ENCODE measurements at regions not wholly inside any gene's neighbourhood (a gene's known extent, or its start where the extent isn't known, plus 50 kb on each side); places are given as distances from the start of the nearest gene placed in this dataset.

- ATAC-seq: no peak
- no peak for TF ChIP-seq ESRRG (CRISPR knock-in tag; IDR thresholded peaks at IDR 0.05)
- no peak for TF ChIP-seq RARB (CRISPR knock-in tag; IDR thresholded peaks at IDR 0.05)
- TF ChIP-seq, protein P1, sequence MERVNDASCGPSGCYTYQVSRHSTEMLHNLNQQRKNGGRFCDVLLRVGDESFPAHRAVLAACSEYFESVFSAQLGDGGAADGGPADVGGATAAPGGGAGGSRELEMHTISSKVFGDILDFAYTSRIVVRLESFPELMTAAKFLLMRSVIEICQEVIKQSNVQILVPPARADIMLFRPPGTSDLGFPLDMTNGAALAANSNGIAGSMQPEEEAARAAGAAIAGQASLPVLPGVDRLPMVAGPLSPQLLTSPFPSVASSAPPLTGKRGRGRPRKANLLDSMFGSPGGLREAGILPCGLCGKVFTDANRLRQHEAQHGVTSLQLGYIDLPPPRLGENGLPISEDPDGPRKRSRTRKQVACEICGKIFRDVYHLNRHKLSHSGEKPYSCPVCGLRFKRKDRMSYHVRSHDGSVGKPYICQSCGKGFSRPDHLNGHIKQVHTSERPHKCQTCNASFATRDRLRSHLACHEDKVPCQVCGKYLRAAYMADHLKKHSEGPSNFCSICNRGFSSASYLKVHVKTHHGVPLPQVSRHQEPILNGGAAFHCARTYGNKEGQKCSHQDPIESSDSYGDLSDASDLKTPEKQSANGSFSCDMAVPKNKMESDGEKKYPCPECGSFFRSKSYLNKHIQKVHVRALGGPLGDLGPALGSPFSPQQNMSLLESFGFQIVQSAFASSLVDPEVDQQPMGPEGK (CRISPR knock-in tag; IDR thresholded peaks at IDR 0.05; ENCODE audit: borderline replicate concordance): no peak
- TF ChIP-seq, protein P2, sequence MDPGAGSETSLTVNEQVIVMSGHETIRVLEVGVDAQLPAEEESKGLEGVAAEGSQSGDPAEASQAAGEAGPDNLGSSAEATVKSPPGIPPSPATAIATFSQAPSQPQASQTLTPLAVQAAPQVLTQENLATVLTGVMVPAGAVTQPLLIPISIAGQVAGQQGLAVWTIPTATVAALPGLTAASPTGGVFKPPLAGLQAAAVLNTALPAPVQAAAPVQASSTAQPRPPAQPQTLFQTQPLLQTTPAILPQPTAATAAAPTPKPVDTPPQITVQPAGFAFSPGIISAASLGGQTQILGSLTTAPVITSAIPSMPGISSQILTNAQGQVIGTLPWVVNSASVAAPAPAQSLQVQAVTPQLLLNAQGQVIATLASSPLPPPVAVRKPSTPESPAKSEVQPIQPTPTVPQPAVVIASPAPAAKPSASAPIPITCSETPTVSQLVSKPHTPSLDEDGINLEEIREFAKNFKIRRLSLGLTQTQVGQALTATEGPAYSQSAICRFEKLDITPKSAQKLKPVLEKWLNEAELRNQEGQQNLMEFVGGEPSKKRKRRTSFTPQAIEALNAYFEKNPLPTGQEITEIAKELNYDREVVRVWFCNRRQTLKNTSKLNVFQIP (CRISPR knock-in tag; IDR thresholded peaks at IDR 0.05; ENCODE audit: borderline replicate concordance, low read depth): no peak
- no peak for TF ChIP-seq CSRNP3 (CRISPR knock-in tag; IDR thresholded peaks at IDR 0.05)
- TF ChIP-seq TOX (CRISPR knock-in tag; IDR thresholded peaks at IDR 0.05; ENCODE audit: borderline replicate concordance): no peak
- TF ChIP-seq, protein P3, sequence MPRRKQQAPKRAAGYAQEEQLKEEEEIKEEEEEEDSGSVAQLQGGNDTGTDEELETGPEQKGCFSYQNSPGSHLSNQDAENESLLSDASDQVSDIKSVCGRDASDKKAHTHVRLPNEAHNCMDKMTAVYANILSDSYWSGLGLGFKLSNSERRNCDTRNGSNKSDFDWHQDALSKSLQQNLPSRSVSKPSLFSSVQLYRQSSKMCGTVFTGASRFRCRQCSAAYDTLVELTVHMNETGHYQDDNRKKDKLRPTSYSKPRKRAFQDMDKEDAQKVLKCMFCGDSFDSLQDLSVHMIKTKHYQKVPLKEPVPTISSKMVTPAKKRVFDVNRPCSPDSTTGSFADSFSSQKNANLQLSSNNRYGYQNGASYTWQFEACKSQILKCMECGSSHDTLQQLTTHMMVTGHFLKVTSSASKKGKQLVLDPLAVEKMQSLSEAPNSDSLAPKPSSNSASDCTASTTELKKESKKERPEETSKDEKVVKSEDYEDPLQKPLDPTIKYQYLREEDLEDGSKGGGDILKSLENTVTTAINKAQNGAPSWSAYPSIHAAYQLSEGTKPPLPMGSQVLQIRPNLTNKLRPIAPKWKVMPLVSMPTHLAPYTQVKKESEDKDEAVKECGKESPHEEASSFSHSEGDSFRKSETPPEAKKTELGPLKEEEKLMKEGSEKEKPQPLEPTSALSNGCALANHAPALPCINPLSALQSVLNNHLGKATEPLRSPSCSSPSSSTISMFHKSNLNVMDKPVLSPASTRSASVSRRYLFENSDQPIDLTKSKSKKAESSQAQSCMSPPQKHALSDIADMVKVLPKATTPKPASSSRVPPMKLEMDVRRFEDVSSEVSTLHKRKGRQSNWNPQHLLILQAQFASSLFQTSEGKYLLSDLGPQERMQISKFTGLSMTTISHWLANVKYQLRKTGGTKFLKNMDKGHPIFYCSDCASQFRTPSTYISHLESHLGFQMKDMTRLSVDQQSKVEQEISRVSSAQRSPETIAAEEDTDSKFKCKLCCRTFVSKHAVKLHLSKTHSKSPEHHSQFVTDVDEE (CRISPR knock-in tag; IDR thresholded peaks at IDR 0.05): no peak
- no peak for TF ChIP-seq CSDC2 (CRISPR knock-in tag; IDR thresholded peaks at IDR 0.05)
- no peak for TF ChIP-seq ZFP30 (CRISPR knock-in tag; IDR thresholded peaks at IDR 0.05)
- TF ChIP-seq SNAI2 (CRISPR knock-in tag; IDR thresholded peaks at IDR 0.05): no peak
- TF ChIP-seq PPARA (CRISPR knock-in tag; IDR thresholded peaks at IDR 0.05; ENCODE audit: borderline replicate concordance): no peak
- TF ChIP-seq BACH2 (CRISPR knock-in tag; IDR thresholded peaks at IDR 0.05; ENCODE audit: borderline replicate concordance): no peak
- no peak for TF ChIP-seq ZNF70 (CRISPR knock-in tag; IDR thresholded peaks at IDR 0.05)
- no peak for TF ChIP-seq GLIS3 (CRISPR knock-in tag; IDR thresholded peaks at IDR 0.05)
- TF ChIP-seq ISL1 (CRISPR knock-in tag; IDR thresholded peaks at IDR 0.05): no peak
- TF ChIP-seq ZNF8 (CRISPR knock-in tag; IDR thresholded peaks at IDR 0.05): no peak
Observed at GRCh38 chr4:140277576-140277975, 95.9 kb upstream of the SCOC start.

- no peak for ATAC-seq
- TF ChIP-seq, protein P4, sequence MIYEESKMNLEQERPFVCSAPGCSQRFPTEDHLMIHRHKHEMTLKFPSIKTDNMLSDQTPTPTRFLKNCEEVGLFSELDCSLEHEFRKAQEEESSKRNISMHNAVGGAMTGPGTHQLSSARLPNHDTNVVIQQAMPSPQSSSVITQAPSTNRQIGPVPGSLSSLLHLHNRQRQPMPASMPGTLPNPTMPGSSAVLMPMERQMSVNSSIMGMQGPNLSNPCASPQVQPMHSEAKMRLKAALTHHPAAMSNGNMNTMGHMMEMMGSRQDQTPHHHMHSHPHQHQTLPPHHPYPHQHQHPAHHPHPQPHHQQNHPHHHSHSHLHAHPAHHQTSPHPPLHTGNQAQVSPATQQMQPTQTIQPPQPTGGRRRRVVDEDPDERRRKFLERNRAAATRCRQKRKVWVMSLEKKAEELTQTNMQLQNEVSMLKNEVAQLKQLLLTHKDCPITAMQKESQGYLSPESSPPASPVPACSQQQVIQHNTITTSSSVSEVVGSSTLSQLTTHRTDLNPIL (CRISPR knock-in tag; IDR thresholded peaks at IDR 0.05; ENCODE audit: low read depth): no peak
- TF ChIP-seq ZNF565 (CRISPR knock-in tag; conservative IDR thresholded peaks at IDR 0.05; ENCODE audit: low read depth): no peak
Observed at GRCh38 chr4:140271553-140271952, 101.9 kb upstream of the SCOC start.

GRCh38 chr4:140269369-140269768 is 104.1 kb upstream of the SCOC start:
- TF ChIP-seq ZFP30 (CRISPR knock-in tag; IDR thresholded peaks at IDR 0.05) (no peak), RARB (CRISPR knock-in tag; IDR thresholded peaks at IDR 0.05) (no peak), ZFP3 (CRISPR knock-in tag; IDR thresholded peaks at IDR 0.05) (no peak)
- no peak for ATAC-seq

DNA sequence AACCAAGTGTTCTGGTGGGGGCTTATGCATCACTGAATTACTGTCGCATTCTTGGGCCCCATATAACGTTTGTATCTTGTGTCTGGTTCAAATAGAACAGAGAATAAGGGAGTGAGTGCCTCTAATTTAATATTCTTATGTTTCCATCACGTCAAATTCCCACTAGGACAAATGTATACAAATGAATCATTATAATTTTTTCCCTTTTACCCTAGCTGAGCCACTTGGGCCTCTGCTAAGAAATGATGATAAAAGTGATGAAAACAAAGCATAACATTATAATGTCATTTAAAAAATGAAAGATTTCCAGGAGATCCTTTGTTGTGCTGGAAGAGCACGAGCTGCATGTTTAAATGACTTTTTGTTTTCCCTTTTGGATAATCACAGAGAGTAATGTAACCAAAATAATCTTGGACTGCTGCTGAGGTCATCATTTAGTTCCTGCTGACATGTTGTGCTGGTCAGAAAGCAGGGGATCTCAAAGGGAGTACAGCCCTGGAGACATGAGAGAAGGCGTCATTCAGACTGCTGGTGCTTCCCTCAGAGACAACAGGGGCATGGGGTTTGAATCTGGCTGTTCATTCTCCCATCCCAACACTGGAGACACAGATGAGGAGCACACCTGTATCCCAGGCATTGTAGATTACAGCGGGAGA is 105.1 kb upstream of the SCOC start:
- ATAC-seq: no peak
- TF ChIP-seq OSR1 (CRISPR knock-in tag; IDR thresholded peaks at IDR 0.05) (no peak), CSRNP3 (CRISPR knock-in tag; IDR thresholded peaks at IDR 0.05) (no peak), RARB (CRISPR knock-in tag; IDR thresholded peaks at IDR 0.05) (no peak), ZFP3 (CRISPR knock-in tag; IDR thresholded peaks at IDR 0.05) (no peak), BACH2 (CRISPR knock-in tag; IDR thresholded peaks at IDR 0.05; ENCODE audit: borderline replicate concordance) (no peak), ZC3H10 (CRISPR knock-in tag; IDR thresholded peaks at IDR 0.05) (no peak), ZNF8 (CRISPR knock-in tag; IDR thresholded peaks at IDR 0.05) (no peak), ZNF70 (CRISPR knock-in tag; IDR thresholded peaks at IDR 0.05) (no peak), ISL1 (CRISPR knock-in tag; IDR thresholded peaks at IDR 0.05) (no peak), PPARA (CRISPR knock-in tag; IDR thresholded peaks at IDR 0.05; ENCODE audit: borderline replicate concordance) (no peak), TOX (CRISPR knock-in tag; IDR thresholded peaks at IDR 0.05; ENCODE audit: borderline replicate concordance) (no peak), SNAI2 (CRISPR knock-in tag; IDR thresholded peaks at IDR 0.05) (no peak), ARNTL (CRISPR knock-in tag; IDR thresholded peaks at IDR 0.05; ENCODE audit: borderline replicate concordance, low read depth) (no peak)
- TF ChIP-seq, protein P1 (CRISPR knock-in tag; IDR thresholded peaks at IDR 0.05; ENCODE audit: borderline replicate concordance): no peak
